A549 (cell line): ENCODE measurements at regions not wholly inside any gene's neighbourhood (a gene's known extent, or its start where the extent isn't known, plus 50 kb on each side); places are given as distances from the start of the nearest gene placed in this dataset.

ENCODE experiments used
- ATAC-seq, 2 experiments: fragments of 200-7000 bp in 1 of 2; fragments of >200 bp in 1 of 2; cut with Nextera tagmentation in 1 of 2; cut with Tn5 transposase in 1 of 2; 3 replicates each; pipeline versions ENCODE4 v1.8.0 to v1.9.1; 2018 to 2020; ENCODE audit warnings: mild to moderate bottlenecking in 1 of 2, moderate library complexity in 1 of 2
- CTCF ChIA-PET: fragments of 300-600 bp; sonication (Branson Sonifier 250); formaldehyde crosslinking; extraction: SDS; loops from one replicate; lab custom pipeline; 2021; ENCODE audit warnings: antibody characterized with exemption, inconsistent platforms; lab: Yijun Ruan, JAX
- POLR2A ChIA-PET: fragments of 350-600 bp; formaldehyde crosslinking; extraction: SDS; loops from one replicate; lab custom pipeline; 2021; ENCODE audit warnings: antibody characterized with exemption, inconsistent platforms; lab: Yijun Ruan, JAX
- DNase-seq, 2 experiments: peaks; one replicate each; pipeline versions ENCODE4 v3.0.0 to v3.0.0-alpha.2; 2011 to 2016; ENCODE audit warnings: low read depth in 1 of 2, low spot score in 1 of 2
- FAIRE-seq: peaks from 2 replicates; lab custom pipeline; 2011; peaks lifted over from hg19 to GRCh38; lab: Jason Lieb, UNC
- H3K27ac ChIP-seq, 2 experiments: fragments of >200 bp; sonication (Bioruptor Twin); formaldehyde crosslinking; 3 replicates each; pipeline ENCODE4 v1.5.1; 2016 to 2017
- H3K4me1 ChIP-seq: fragments of >200 bp; sonication (Bioruptor Twin); formaldehyde crosslinking; 3 replicates; pipeline ENCODE4 v1.6.1; 2016
- H3K4me2 ChIP-seq: fragments of >200 bp; sonication (Bioruptor Twin); formaldehyde crosslinking; 3 replicates; pipeline ENCODE4 v1.6.1; 2016
- H3K4me3 ChIP-seq: fragments of >200 bp; sonication (Bioruptor Twin); formaldehyde crosslinking; 3 replicates; pipeline ENCODE4 v1.5.1; 2016
- H3K9me3 ChIP-seq: fragments of >200 bp; sonication (Bioruptor Twin); formaldehyde crosslinking; 3 replicates; pipeline ENCODE4 v1.6.1; 2016
- BCL3 ChIP-seq: fragments of >200 bp; sonication (Bioruptor Twin); formaldehyde crosslinking; IDR thresholded peaks from 3 replicates; pipeline ENCODE4 v1.6.1; 2016
- CHD4 ChIP-seq: fragments of 200-600 bp; sonication (generic); IDR thresholded peaks from 2 replicates; pipeline ENCODE4 v1.6.1; 2016; ENCODE audit warnings: antibody characterized with exemption, mild to moderate bottlenecking, borderline replicate concordance
- E2F6 ChIP-seq: IDR thresholded peaks from 2 replicates; pipeline ENCODE4 v1.6.1; 2012; ENCODE audit warnings: low read depth, borderline replicate concordance
- EHF ChIP-seq: fragments of 250-450 bp; sonication (Bioruptor Pico); IDR thresholded peaks from 2 replicates; pipeline ENCODE4 v1.5.0; 2020; ENCODE audit warnings: mild to moderate bottlenecking
- EHMT2 ChIP-seq: fragments of 200-600 bp; sonication (generic); IDR thresholded peaks from 2 replicates; pipeline ENCODE4 v1.6.1; 2016; ENCODE audit warnings: antibody characterized with exemption, low read depth, mild to moderate bottlenecking, moderate library complexity
- ELK1 ChIP-seq: fragments of 150-350 bp; IDR thresholded peaks from 2 replicates; pipeline ENCODE4 v1.6.1; 2014; ENCODE audit warnings: low read depth, mild to moderate bottlenecking, low read length
- EP300 ChIP-seq, 2 experiments: fragments of >200 bp; sonication (Bioruptor Twin); formaldehyde crosslinking; IDR thresholded peaks; 2 replicates in 1 of 2; 3 replicates in 1 of 2; pipeline ENCODE4 v1.6.1; 2016 to 2017
- FOSB ChIP-seq: fragments of 250-450 bp; sonication (Bioruptor Pico); IDR thresholded peaks from 2 replicates; pipeline ENCODE4 v1.5.0; 2020; ENCODE audit warnings: mild to moderate bottlenecking, moderate library complexity
- MAX ChIP-seq: IDR thresholded peaks from 2 replicates; pipeline ENCODE4 v1.6.1; 2012
- MAZ ChIP-seq: fragments of 150-350 bp; IDR thresholded peaks from 2 replicates; pipeline ENCODE4 v1.6.1; 2014; ENCODE audit warnings: antibody characterized with exemption, low read depth, low read length, borderline replicate concordance
- MYC ChIP-seq: IDR thresholded peaks from 2 replicates; pipeline ENCODE4 v1.6.1; 2012; ENCODE audit warnings: mild to moderate bottlenecking, inconsistent platforms, low read length, improper control_type of control experiment, borderline replicate concordance
- NPAS2 ChIP-seq: fragments of 250-450 bp; sonication (Bioruptor Pico); IDR thresholded peaks from 2 replicates; pipeline ENCODE4 v1.8.0; 2022; ENCODE audit warnings: mild to moderate bottlenecking, moderate library complexity, borderline replicate concordance
- RARB ChIP-seq: fragments of 250-450 bp; sonication (Bioruptor Pico); IDR thresholded peaks from 2 replicates; pipeline ENCODE4 v1.8.0; 2021; ENCODE audit warnings: mild to moderate bottlenecking, moderate library complexity
- REST ChIP-seq: fragments of 200-600 bp; sonication (generic); IDR thresholded peaks from 2 replicates; pipeline ENCODE4 v1.6.1; 2016; ENCODE audit warnings: antibody characterized with exemption, mild to moderate bottlenecking, moderate library complexity
- SREBF2 ChIP-seq: fragments of 450-650 bp; IDR thresholded peaks from 2 replicates; pipeline ENCODE4 v1.6.1; 2014; ENCODE audit warnings: mild to moderate bottlenecking, moderate library complexity
- TP53 ChIP-seq: fragments of 250-450 bp; sonication (Bioruptor Pico); IDR thresholded peaks from 2 replicates; pipeline ENCODE4 v1.5.0; 2021; ENCODE audit warnings: mild to moderate bottlenecking, moderate library complexity
- USF2 ChIP-seq: fragments of 450-650 bp; IDR thresholded peaks from 2 replicates; pipeline ENCODE4 v1.6.1; 2014; ENCODE audit warnings: antibody characterized with exemption
- ZC3H11A ChIP-seq: fragments of 450-650 bp; IDR thresholded peaks from 2 replicates; pipeline ENCODE4 v1.6.1; 2014; ENCODE audit warnings: antibody characterized with exemption, mild to moderate bottlenecking
- ZSCAN20 ChIP-seq: fragments of 250-450 bp; sonication (Bioruptor Pico); IDR thresholded peaks from 2 replicates; pipeline ENCODE4 v1.8.0; 2022; ENCODE audit warnings: mild to moderate bottlenecking, moderate library complexity
- WGBS: methylation state at CpG from one replicate; pipeline ENCODE4 v1.1.6; 2017; ENCODE audit errors: missing lambda C conversion rate; 5-methylcytosine and 5-hydroxymethylcytosine counted together

GRCh38 chr6:40268166-40268565 lies 319.0 kb downstream of the LRFN2 start:
- no peak overlapping the region for H3K27ac ChIP-seq
- no peaks in the 10 kb centered on the region for H3K9me3 ChIP-seq
- no peak overlapping the region for H3K4me2 ChIP-seq
- ATAC-seq (no peak), FAIRE-seq (no peak), DNase-seq (no peak)
- 0% methylated on average over 2 of the region's 2 CpGs for WGBS
- TF ChIP-seq NPAS2 (CRISPR knock-in tag) (no peak), E2F6 (no peak), MYC (no peak), TP53 (CRISPR knock-in tag) (no peak), EHF (no peak), FOSB (CRISPR knock-in tag) (no peak), ZSCAN20 (CRISPR knock-in tag) (no peak), ZC3H11A (no peak)
- POLR2A ChIA-PET: no interaction called here
- H3K4me3 ChIP-seq: no peak overlapping the region
- H3K4me1 ChIP-seq: no peaks in the 10 kb centered on the region
- CTCF ChIA-PET: no interaction called here

- ATAC-seq (no peak), FAIRE-seq (no peak), DNase-seq (no peak)
- no peaks in the 10 kb centered on the region for H3K4me1 ChIP-seq
- H3K4me2 ChIP-seq: no peak overlapping the region
- no peak overlapping the region for H3K4me3 ChIP-seq
- H3K27ac ChIP-seq: no peak overlapping the region
- H3K9me3 ChIP-seq: no peaks in the 10 kb centered on the region
- ChIA-PET POLR2A (no interaction called here), CTCF (interaction anchor here (0.6 kb wide), 1 partner anchor 294 kb away, joined by 3 read pairs; no protein-coding TSS in a partner anchor)
- no peak for TF ChIP-seq BCL3
- no peak for TF ChIP-seq EHMT2
- TF ChIP-seq USF2: no peak
- TF ChIP-seq EHF: no peak
- TF ChIP-seq FOSB (CRISPR knock-in tag): no peak
- 0% methylated on average over 1 of the region's 2 CpGs for WGBS
These were observed 321.5 kb downstream of the LRFN2 start for GRCh38 chr6:40265615-40266014.

- Histone ChIP-seq H3K27ac (no peak overlapping the region), H3K4me2 (no peak overlapping the region), H3K4me3 (no peak overlapping the region), H3K4me1 (no peaks in the 10 kb centered on the region), H3K9me3 (no peaks in the 10 kb centered on the region)
- FAIRE-seq: no peak
- CTCF ChIA-PET: no interaction called here
- WGBS: 0% methylated on average over 1 of the region's 2 CpGs
- ATAC-seq: no peak
- TF ChIP-seq MAX (no peak), REST (no peak), USF2 (no peak), CHD4 (no peak), SREBF2 (no peak), RARB (CRISPR knock-in tag) (no peak), ZSCAN20 (CRISPR knock-in tag) (no peak), MAZ (no peak), ELK1 (no peak), EHF (no peak), EP300 (IDR thresholded peaks at IDR 0.05) (no peak)
- no peak for DNase-seq
- POLR2A ChIA-PET: no interaction called here
These were observed 323.2 kb downstream of the LRFN2 start for GRCh38 chr6:40263970-40264369.
